SK-N-SH (cell line): ENCODE measurements at regions not wholly inside any gene's neighbourhood (a gene's known extent, or its start where the extent isn't known, plus 50 kb on each side); places are given as distances from the start of the nearest gene placed in this dataset.

Source experiments
- CTCF ChIA-PET: fragments of 300-600, 350-600 bp; formaldehyde crosslinking; extraction: SDS; loops from one replicate; lab custom pipeline; 2021; lab: Yijun Ruan, JAX
- POLR2A ChIA-PET: fragments of 350-600 bp; sonication (Branson Sonifier 250); formaldehyde crosslinking; extraction: SDS; loops from one replicate; lab custom pipeline; 2020; ENCODE audit warnings: antibody characterized with exemption, inconsistent platforms; lab: Yijun Ruan, JAX
- DNase-seq: peaks from one replicate; pipeline ENCODE4 v3.0.0; 2012
- H2AFZ ChIP-seq: fragments of 200-600 bp; sonication (generic); 2 replicates; pipeline ENCODE4 v1.8.1; 2016; ENCODE audit warnings: antibody characterized with exemption, mild to moderate bottlenecking, low read depth
- H3F3A ChIP-seq: fragments of 200-600 bp; sonication (generic); replicated peaks from 2 replicates; pipeline ENCODE3; 2016; ENCODE audit warnings: antibody characterized with exemption, mild to moderate bottlenecking; ENCODE audit not compliant: insufficient read depth
- H3K27ac ChIP-seq, 2 experiments: fragments of 200-500 bp in 1 of 2; fragments of 200-600 bp in 1 of 2; sonication (Bioruptor generic) in 1 of 2; sonication (generic), shearing (Covaris generic) in 1 of 2; 2 replicates each; pipeline versions ENCODE4 v1.5.1 to v1.6.1; 2014 to 2016; ENCODE audit warnings: low read depth in 2 of 2, inconsistent platforms in 1 of 2, low read length in 1 of 2, mild to moderate bottlenecking in 1 of 2, mixed read lengths in 1 of 2
- H3K27me3 ChIP-seq: fragments of 200-600 bp; sonication (generic), shearing (Covaris generic); 2 replicates; pipeline ENCODE4 v1.6.1; 2016; ENCODE audit warnings: mixed run types; ENCODE audit not compliant: insufficient read depth
- H3K36me3 ChIP-seq, 2 experiments: fragments of 200-500 bp in 1 of 2; fragments of 200-600 bp in 1 of 2; sonication (Bioruptor generic) in 1 of 2; sonication (generic) in 1 of 2; replicated peaks in 1 of 2; 2 replicates each; pipeline versions ENCODE3 to v1.5.1; 2014 to 2016; ENCODE audit warnings: low read length in 1 of 2, mild to moderate bottlenecking in 1 of 2; ENCODE audit not compliant: insufficient read depth in 2 of 2, control insufficient read depth in 1 of 2
- H3K4me1 ChIP-seq, 2 experiments: fragments of 200-500 bp in 1 of 2; fragments of 200-600 bp in 1 of 2; sonication (Bioruptor generic) in 1 of 2; sonication (generic), shearing (Covaris generic) in 1 of 2; 2 replicates each; pipeline versions ENCODE4 v1.5.1 to v1.6.1; 2014 to 2016; ENCODE audit warnings: low read depth in 1 of 2, low read length in 1 of 2, mixed run types in 1 of 2; ENCODE audit not compliant: insufficient read depth in 2 of 2, control insufficient read depth in 1 of 2
- H3K4me2 ChIP-seq: fragments of 200-600 bp; sonication (generic), shearing (Covaris generic); 2 replicates; pipeline ENCODE4 v1.6.1; 2017; ENCODE audit warnings: mixed run types
- H3K4me3 ChIP-seq, 2 experiments: fragments of 200-500 bp in 1 of 2; fragments of 200-600 bp in 1 of 2; sonication (Bioruptor generic) in 1 of 2; sonication (generic), shearing (Covaris generic) in 1 of 2; 2 replicates each; pipeline versions ENCODE4 v1.5.1 to v1.8.1; 2014 to 2016; ENCODE audit warnings: low read depth in 2 of 2, inconsistent platforms in 1 of 2, low read length in 1 of 2, mild to moderate bottlenecking in 1 of 2, mixed read lengths in 1 of 2, moderate library complexity in 1 of 2
- H3K79me2 ChIP-seq: fragments of 200-600 bp; sonication (generic); 2 replicates; pipeline ENCODE4 v1.8.1; 2017; ENCODE audit warnings: mild to moderate bottlenecking; ENCODE audit not compliant: insufficient read depth
- H3K9ac ChIP-seq: fragments of 200-600 bp; sonication (generic); 2 replicates; pipeline ENCODE4 v1.6.1; 2017; ENCODE audit warnings: mixed run types
- H3K9me2 ChIP-seq: fragments of 200-600 bp; sonication (generic); 2 replicates; pipeline ENCODE4 v1.6.1; 2017; ENCODE audit warnings: mixed run types
- H3K9me3 ChIP-seq: fragments of 200-600 bp; sonication (generic); 2 replicates; pipeline ENCODE4 v1.6.1; 2017; ENCODE audit warnings: mixed run types, mild to moderate bottlenecking, moderate library complexity
- H4K20me1 ChIP-seq: fragments of 200-600 bp; sonication (generic); 2 replicates; pipeline ENCODE4 v1.6.1; 2017; ENCODE audit warnings: mild to moderate bottlenecking, mixed run types; ENCODE audit not compliant: insufficient read depth
- ELF1 ChIP-seq: IDR thresholded peaks from 2 replicates; pipeline ENCODE4 v1.4.0; 2012
- EP300 ChIP-seq, 2 experiments: IDR thresholded peaks; 2 replicates each; pipeline versions ENCODE4 v1.4.0 to v1.6.1; 2012; ENCODE audit warnings: borderline replicate concordance in 1 of 2, low read depth in 1 of 2, low read length in 1 of 2
- FOSL2 ChIP-seq: IDR thresholded peaks from 2 replicates; pipeline ENCODE4 v1.4.0; 2012; ENCODE audit warnings: low read depth, mild to moderate bottlenecking, moderate library complexity, borderline replicate concordance
- GABPA ChIP-seq: IDR thresholded peaks from 2 replicates; pipeline ENCODE4 v1.4.0; 2012; ENCODE audit warnings: low read depth, mild to moderate bottlenecking
- GATA2 ChIP-seq: sonication (generic); formaldehyde crosslinking; IDR thresholded peaks from 2 replicates; pipeline ENCODE4 v1.5.0; 2020; ENCODE audit warnings: mild to moderate bottlenecking, missing genetic modification reagents
- MEF2A ChIP-seq: IDR thresholded peaks from 2 replicates; pipeline ENCODE4 v1.4.0; 2012; ENCODE audit warnings: low read depth, borderline replicate concordance
- MXI1 ChIP-seq: IDR thresholded peaks from 2 replicates; pipeline ENCODE4 v1.6.1; 2012; ENCODE audit warnings: mild to moderate bottlenecking, low read depth, low read length, improper control_type of control experiment
- NRF1 ChIP-seq: IDR thresholded peaks from 2 replicates; pipeline ENCODE4 v1.6.1; 2012; ENCODE audit warnings: low read depth, mild to moderate bottlenecking, low read length
- RFX5 ChIP-seq: IDR thresholded peaks from 2 replicates; pipeline ENCODE4 v1.6.1; 2012; ENCODE audit warnings: mild to moderate bottlenecking, improper control_type of control experiment, low read length
- RXRA ChIP-seq: IDR thresholded peaks from 2 replicates; pipeline ENCODE4 v1.4.0; 2012; ENCODE audit warnings: low read depth, mild to moderate bottlenecking, borderline replicate concordance
- SIN3A ChIP-seq: IDR thresholded peaks from 2 replicates; pipeline ENCODE4 v1.6.1; 2012; ENCODE audit warnings: low read depth, mild to moderate bottlenecking, low read length, moderate library complexity, borderline replicate concordance
- SMC3 ChIP-seq: IDR thresholded peaks from 2 replicates; pipeline ENCODE4 v1.6.1; 2012; ENCODE audit warnings: low read depth, low read length, improper control_type of control experiment
- TAF1 ChIP-seq: IDR thresholded peaks from 2 replicates; pipeline ENCODE4 v1.6.1; 2012; ENCODE audit warnings: low read depth, mild to moderate bottlenecking, low read length, moderate library complexity, borderline replicate concordance
- TCF12 ChIP-seq: IDR thresholded peaks from 2 replicates; pipeline ENCODE4 v1.4.0; 2012
- YY1 ChIP-seq: IDR thresholded peaks from 2 replicates; pipeline ENCODE4 v1.4.0; 2012; ENCODE audit warnings: low read depth, mild to moderate bottlenecking
- WGBS: methylation state at CpG from one replicate; pipeline ENCODE4 v1.1.6; 2017; ENCODE audit warnings: low lambda C conversion rate; 5-methylcytosine and 5-hydroxymethylcytosine counted together
- TF ChIP-seq, protein P1 (sequence below): fragments of 150-350 bp; IDR thresholded peaks from 2 replicates; pipeline ENCODE4 v1.6.1; 2017; ENCODE audit warnings: antibody characterized with exemption, low read length, low read depth, borderline replicate concordance
- TF ChIP-seq, protein P2 (sequence below): fragments of 150-350 bp; IDR thresholded peaks from 2 replicates; pipeline ENCODE4 v1.6.1; 2016; ENCODE audit warnings: mild to moderate bottlenecking, low read depth, low read length
- TF ChIP-seq, protein P3 (sequence below): IDR thresholded peaks from 2 replicates; pipeline ENCODE4; 2012
- TF ChIP-seq, protein P4 (sequence below): IDR thresholded peaks from 2 replicates; pipeline ENCODE4 v1.4.0; 2012; ENCODE audit warnings: low read depth, borderline replicate concordance

DNA sequence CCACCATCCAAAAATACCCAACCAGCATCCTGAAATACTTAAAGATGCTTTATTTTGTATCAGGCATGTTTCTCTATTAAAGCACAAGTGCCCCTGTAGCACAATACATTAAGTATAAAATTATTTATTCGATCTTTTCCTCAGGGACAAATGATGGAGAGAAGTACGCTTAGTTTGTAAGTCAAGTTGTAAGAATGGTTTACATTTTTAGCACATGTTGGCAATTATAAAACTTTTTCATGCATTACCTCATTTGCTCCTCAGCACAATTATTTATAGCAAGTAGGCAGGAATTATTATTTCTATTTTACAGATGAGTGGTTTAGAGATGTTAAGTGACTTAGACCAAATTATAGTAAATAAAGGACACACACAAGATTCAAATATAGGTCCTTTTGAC lies 232.6 kb upstream of the HTR2A start:
- Histone ChIP-seq H3K9me2 (no peaks in the 10 kb centered on the region), H3K36me3 (no peaks in the 10 kb centered on the region), H3K4me1 (peaks cover 0 to 12% of the 10 kb centered on the region in 2 experiments; a peak in 3 of 4 replicates), H3F3A (no peaks in the 10 kb centered on the region)
- WGBS: 78% methylated on average over 2 of the region's 2 CpGs
- POLR2A ChIA-PET: no interaction called here
- no peak for DNase-seq
- TF ChIP-seq MXI1 (no peak), RFX5 (no peak), EP300 (IDR thresholded peaks at IDR 0.05; ENCODE audit: borderline replicate concordance in 1 of 2, low read depth in 1 of 2, low read length in 1 of 2) (no peak), GABPA (no peak), GATA2 (CRISPR knock-in tag) (no peak), NRF1 (no peak), TCF12 (no peak), RXRA (no peak), TAF1 (no peak), FOSL2 (no peak), YY1 (no peak), MEF2A (no peak), SIN3A (no peak), ELF1 (no peak), SMC3 (no peak)
- TF ChIP-seq, protein P1, sequence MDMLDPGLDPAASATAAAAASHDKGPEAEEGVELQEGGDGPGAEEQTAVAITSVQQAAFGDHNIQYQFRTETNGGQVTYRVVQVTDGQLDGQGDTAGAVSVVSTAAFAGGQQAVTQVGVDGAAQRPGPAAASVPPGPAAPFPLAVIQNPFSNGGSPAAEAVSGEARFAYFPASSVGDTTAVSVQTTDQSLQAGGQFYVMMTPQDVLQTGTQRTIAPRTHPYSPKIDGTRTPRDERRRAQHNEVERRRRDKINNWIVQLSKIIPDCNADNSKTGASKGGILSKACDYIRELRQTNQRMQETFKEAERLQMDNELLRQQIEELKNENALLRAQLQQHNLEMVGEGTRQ: no peak
- TF ChIP-seq, protein P2, sequence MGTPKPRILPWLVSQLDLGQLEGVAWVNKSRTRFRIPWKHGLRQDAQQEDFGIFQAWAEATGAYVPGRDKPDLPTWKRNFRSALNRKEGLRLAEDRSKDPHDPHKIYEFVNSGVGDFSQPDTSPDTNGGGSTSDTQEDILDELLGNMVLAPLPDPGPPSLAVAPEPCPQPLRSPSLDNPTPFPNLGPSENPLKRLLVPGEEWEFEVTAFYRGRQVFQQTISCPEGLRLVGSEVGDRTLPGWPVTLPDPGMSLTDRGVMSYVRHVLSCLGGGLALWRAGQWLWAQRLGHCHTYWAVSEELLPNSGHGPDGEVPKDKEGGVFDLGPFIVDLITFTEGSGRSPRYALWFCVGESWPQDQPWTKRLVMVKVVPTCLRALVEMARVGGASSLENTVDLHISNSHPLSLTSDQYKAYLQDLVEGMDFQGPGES: no peak
- TF ChIP-seq, protein P3, sequence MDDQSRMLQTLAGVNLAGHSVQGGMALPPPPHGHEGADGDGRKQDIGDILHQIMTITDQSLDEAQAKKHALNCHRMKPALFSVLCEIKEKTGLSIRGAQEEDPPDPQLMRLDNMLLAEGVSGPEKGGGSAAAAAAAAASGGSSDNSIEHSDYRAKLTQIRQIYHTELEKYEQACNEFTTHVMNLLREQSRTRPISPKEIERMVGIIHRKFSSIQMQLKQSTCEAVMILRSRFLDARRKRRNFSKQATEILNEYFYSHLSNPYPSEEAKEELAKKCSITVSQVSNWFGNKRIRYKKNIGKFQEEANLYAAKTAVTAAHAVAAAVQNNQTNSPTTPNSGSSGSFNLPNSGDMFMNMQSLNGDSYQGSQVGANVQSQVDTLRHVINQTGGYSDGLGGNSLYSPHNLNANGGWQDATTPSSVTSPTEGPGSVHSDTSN: no peak
- TF ChIP-seq, protein P4, sequence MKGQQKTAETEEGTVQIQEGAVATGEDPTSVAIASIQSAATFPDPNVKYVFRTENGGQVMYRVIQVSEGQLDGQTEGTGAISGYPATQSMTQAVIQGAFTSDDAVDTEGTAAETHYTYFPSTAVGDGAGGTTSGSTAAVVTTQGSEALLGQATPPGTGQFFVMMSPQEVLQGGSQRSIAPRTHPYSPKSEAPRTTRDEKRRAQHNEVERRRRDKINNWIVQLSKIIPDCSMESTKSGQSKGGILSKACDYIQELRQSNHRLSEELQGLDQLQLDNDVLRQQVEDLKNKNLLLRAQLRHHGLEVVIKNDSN: no peak
- TF ChIP-seq, all 33 proteins: peak for 0
- Histone ChIP-seq H3K9me3 (no peaks in the 10 kb centered on the region), H3K27ac (no peak overlapping the region), H3K27me3 (no peaks in the 10 kb centered on the region), H2AFZ (no peak overlapping the region), H3K4me3 (no peak overlapping the region), H3K9ac (no peak overlapping the region), H4K20me1 (no peaks in the 10 kb centered on the region), H3K79me2 (no peaks in the 10 kb centered on the region), H3K4me2 (no peak overlapping the region)
- CTCF ChIA-PET: no interaction called here
